HPDE6-E6E7 (cell line): ENCODE measurements at regions not wholly inside any gene's neighbourhood (a gene's known extent, or its start where the extent isn't known, plus 50 kb on each side); places are given as distances from the start of the nearest gene placed in this dataset.

Experiments
- DNase-seq: peaks from one replicate; pipeline ENCODE4 v3.0.0; 2011; ENCODE audit warnings: missing footprints; ENCODE audit errors: extremely low spot score

DNA sequence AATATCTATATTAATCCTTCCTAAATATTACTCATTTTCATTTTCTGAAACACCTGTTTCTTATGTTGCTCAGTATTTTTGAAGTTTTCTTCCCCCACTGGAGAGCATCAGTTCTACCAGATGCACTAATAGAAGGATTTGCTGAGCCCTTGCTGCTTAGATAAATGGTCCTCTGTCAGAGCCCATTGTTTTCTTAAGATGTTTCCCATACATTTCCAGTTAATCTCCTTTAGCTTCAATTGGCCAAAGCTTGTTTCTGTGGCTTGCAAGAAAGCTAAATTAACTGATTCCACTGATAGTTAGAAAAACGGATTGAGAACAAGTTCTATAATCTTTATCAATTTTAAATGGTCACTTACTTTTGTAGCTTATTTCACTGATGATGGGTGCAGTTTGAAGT, 1425.5 kb downstream of the PCDH18 start:
- DNase-seq, result no peak

DNA sequence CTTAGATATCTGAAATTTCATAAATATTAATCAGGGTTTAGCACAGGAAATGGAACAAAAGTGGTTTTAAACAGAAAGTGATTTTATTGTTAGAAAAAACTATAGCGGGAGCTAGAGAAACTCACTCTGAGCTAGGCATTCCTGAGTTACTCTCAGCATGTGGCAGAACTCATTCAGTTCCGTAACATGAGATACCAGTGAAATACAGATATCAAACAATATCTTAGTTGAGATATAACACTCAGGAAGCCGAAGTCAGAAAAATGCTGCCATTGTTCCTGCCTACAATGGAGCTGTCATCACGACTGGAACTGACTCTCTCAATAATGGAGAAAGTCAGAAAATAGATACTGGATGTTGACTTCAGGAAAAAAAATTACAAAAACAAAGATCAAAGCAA, 1428.7 kb downstream of the PCDH18 start:
- DNase-seq, result no peak

DNA sequence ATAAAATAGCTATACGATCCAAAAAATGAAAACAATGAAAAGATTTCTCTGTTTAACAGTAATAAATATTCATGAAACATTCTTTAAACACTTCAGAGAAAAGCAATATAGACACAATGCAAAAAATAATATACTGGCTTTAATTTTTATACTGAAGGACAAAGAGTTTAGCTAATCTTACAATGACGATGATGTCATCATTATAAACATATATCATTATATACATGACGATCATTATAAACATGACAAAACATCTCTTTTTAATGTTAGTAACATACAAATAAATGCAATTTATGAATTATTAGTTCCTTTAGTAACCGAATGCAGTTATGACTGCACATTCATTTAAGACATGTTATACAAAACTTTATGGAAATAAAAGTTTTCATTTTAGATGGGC, 1434.6 kb downstream of the PCDH18 start:
- DNase-seq, result no peak

DNA sequence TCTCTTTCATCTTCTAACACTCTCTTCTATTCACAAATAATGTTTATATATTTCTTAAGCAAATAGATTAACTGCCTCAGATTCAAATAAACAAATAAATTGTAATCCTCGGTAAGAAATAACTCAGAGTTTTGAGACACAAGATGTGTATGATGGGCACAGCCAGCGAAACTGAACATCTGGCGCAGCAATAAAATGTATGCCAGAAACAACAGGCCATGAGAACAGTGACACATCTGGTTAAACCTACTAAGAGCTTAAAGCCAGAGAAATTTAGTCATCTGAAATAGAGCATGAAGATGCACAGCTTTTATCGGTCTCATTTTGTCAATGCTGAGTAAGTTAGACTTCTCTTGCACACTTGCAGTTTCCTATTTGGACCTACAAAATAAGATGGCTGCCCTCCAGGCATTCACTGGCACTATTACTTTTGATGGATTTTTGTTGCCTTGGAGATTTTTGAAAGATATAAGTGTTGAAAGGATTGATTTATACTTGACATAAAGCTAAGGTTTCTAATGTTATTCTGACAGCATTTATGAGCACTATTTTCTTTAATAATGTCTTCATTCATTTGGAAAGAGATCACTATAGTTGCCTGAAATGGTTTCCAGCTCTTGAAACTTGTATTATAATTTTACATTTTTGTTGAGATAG, 1444.0 kb downstream of the PCDH18 start:
- DNase-seq, result no peak

DNA sequence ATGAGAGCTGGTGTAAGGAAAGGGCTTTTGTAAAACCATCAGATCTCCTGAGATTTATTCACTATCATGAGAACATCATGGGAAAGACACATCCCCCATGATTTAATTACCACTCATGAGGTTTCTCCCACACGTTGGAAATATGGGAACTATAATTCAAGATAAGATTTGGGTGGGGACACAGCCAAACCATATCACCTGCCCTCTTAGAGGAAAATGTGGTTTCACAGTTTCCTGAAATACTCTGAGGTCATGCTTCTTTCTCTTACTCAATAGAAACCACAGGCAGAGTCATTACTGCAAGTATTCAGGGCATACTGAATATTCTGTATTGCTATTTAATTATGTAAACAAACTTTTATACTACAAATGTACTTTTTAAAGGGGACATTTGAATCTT, 1453.3 kb downstream of the PCDH18 start:
- DNase-seq, result no peak

DNA sequence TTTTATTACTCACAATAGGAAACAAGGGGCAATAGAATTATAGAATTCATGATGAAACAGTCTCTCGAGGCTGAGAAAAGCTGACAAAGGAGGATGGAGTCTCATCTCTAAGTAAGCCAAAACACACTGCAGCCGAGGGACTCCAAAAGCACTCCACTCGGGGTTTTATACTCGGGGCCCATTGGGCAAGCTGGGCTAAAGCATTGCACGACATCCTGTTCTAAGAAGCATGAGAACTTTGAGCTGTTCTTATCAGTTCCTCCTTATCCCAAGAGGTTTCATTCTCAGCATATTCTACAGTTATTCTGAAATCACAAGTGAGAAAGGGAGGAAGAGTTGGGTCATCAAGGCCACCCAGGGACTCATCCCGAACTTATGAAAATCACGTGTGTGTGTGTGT, 1475.5 kb downstream of the PCDH18 start:
- DNase-seq, result no peak

DNA sequence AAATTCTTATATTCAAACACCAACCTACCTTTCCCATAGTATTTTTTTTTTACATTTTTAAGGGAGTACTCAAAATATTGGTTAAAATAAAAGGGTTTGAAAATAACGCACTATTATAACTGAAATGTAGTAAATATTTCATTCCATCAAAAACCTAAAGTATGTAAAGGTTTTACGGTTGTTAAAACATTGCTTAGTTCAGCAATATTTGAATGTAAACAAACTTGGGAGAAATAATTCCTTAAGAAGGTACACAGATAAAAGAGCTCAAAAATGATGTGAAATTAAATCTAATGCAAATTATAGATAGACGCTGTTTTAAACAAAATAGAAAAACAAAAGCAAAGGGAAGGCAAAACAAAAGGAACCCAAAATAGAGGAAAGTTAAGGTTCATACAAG, 1476.9 kb downstream of the PCDH18 start:
- no peak for DNase-seq

DNA sequence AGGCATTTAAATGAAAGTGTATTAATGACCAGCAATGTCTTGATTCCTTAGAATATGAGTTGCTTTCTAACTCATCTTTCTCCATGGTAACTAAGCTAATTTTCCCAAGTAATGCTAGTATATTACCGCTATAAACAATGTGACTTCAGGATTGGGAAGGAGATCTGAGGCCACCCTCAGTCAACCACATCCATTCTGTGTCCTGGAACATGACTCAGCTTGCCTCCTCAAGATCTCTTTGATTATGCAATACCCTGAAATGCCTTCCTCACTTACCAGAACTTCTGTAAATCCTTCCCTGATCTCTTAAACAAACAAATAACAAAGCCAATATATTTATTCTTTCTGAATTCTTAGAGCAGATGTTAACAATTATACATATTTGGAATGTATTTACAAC, 1495.5 kb downstream of the PCDH18 start:
- DNase-seq, result no peak

DNA sequence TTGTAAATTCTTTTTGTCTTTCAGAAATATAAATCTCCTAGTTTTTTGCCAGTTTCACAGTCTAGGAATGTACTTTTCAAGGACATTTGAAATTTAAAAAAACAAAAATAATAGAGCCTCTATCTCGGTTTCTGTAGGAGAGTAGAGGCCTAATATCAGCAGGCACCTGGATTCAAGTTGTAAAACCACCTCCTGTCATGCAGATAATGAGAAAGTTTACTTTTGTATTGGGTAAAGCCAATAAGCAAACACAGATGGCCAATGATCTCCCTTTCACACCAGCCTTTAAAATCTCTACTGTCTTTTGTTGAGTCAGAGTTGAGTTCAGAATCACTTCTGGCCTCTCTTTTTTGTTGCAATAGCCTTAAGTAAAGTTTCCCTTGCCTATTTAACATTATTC, 1499.9 kb downstream of the PCDH18 start:
- no peak for DNase-seq

DNA sequence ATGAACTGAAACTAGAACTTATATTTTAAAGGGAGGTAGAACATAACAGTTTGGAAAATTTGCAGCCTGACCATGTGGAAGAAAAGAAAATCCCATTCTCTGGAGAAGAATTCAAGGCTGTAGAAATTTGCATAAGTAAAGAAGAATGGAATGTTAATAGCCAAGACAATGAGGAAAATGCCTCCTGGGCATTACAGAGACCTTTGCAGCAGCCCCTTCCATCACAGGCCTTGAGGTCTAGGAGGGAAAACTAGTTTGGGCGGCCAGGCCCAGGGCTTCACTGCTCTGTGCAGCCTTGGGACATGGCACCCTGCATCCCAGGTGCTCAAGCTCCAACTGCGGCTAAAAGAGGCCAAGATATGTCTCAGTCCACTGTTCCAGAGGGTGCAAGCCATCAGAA, 1506.8 kb downstream of the PCDH18 start:
- DNase-seq, result no peak

DNA sequence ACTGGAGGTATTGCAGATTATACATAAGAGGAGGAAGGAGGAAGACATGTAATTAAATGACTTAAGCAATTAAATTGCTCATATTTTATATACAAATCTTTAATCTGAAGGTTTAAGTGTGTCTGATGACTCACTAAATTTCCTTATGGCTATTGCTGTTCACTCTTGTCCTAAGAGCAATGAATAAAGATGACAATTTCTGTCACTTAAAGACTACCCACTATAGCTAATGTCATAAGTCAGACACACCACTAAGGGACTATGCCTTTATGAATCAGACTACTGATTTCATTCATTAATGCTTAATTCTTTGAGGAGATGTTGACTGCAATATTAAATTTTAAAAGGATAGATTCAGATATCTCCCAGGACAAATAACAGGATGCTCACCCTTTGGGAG, 1514.7 kb downstream of the PCDH18 start:
- no peak for DNase-seq

DNA sequence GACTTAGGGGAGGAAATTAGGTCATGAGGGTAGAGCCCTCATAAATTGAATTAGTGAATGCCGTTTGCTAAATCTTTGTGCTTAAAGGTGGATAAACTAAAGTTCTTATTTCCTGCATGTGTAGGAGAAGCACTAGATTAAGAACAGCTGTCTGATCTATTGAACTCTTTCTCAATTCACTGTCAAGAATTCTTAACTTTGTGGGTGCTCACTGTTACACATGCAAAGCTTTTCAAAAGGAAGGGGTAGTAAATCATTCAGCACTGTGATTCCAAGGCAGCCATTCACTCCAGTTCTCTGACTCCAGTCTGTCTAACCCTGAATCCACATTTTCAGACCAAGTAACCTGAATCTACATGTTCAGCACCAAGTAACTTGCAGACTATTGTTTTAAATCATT, 1520.1 kb downstream of the PCDH18 start:
- no peak for DNase-seq

DNA sequence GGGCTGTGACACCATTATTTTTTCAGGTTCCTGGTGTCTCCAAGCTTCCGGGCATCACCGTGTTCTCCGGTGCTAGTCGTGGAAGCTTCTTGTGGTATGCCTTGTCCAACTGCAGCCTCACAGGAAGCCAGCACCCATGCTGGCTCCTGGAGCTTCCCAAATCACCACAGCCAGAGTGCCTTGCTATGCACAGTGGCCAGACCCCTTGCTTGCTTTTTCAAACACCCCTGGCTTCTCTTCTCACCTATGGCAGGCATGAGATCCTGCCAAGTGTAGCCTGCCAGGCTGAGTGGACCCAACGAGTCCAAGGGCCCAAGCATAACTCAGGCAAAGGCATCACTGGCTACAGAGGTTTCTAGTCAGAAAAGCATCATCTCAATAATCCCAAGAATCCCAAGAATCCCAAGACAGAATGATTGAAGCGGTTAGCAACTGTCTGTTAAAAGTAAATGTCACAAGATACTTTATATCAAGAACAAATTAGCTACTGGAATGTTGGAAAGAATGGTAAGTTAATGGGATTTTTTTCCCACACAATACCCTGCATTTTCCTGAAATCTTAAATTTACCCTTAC, 1522.9 kb downstream of the PCDH18 start:
- DNase-seq, result no peak

DNA sequence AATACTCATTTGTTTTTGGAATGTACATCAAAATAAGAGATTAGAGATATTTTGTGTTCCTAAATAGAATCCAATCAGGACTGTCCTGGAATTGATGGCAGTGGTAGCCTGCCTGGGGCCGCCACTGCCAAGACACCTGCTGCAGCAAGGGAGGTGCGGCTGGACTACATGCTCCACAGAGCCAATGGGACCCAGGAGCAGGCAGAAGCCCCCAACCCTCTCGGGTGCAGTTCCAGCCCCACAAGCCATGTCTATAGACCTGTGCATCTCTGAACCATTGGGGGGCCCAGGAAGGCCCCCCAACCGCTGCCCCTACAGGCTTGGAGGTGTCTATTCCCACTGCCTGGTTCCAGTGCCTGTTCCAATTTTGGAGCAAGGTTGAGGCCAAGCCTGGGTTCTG, 1524.3 kb downstream of the PCDH18 start:
- DNase-seq, result no peak

DNA sequence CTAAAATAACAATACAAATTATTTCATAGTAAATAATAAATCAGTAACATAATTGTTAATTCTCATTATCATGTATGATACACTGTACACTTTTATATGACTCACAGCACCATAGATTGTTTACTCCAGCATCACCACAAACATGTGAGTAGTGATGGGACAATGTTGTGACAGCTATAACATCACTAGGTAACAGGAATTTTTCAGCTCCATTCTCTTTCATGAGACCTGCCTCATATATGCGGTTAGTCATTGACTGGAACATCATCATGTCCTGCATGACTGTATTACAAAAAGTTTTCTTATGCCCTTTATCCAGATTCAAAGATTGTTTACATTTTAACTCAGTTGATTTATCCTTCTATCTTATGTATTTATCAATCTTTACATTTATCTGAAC, 1530.0 kb downstream of the PCDH18 start:
- DNase-seq, result no peak

DNA sequence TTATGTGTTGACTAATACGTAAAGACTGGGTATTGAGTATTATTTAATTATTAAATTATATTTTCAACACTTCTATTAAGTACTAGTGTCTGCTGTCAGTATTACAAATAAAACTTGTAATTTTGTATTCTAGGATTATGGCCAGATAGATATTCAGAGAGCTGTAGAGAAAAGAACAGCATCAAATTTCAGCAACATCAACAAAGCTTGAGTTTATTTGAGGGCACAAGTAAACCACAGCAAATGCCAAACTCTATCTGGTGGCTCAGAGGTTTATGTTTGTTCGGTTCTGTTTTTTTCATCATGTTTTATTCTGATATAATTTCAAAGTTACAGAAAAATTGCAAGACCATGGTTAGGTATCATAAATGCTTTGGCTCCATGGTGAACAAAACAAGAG, 1530.5 kb downstream of the PCDH18 start:
- DNase-seq, result no peak

DNA sequence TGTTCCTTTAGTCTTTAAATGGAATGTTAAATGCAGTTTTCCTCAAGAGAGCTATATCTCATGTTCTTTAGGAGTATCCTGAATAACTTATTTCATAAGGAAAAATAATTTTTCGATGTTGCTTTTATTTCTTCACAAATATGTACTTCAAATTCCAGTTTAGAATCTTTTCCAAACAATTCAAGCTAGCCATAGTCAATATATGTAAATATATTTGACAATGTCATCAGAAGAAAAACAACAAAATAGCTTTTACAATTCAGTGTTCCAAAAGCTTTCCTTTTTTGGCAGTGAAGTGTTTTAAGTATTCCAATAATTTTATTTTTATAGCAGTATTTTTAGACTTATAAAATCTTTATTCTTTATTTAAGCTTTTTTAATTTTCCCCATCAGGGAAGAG, 1532.0 kb downstream of the PCDH18 start:
- DNase-seq, result no peak

DNA sequence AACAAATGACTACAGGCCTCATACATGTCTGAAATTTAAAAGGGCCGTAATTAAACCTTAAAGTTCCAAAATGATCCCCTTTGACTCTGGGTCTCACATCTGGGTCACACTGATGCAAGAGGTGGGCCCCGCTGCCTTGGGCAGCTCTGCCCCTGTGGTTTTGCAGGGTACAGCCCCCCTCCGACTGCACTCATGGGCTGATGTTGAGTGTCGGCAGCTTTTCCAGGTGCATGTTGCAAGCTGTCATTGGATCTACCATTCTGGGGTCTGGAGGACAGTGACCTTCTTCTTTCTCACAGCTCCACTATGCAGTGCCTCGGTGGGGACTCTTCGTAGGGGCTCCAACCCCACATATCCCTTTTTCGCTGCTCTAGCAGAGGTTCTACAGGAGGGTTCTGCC, 1537.9 kb downstream of the PCDH18 start:
- no peak for DNase-seq

DNA sequence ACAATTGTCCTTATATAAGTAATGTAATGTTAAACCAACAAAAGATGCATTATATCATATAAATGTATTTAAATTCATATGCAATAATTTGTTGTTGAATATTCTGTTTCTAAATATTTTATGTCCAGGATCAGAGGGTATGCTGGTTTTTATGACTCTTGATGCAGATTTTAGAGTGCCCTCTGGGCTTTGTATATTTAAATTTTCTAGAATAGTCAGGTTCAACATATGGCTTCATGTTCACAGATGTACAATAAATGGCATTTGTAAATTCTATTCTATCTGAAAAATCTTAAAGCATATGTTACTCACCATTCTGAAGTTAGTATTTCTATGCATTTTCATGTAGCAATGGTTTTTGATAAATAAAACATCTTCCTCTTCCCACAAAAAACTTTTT, 1555.4 kb downstream of the PCDH18 start:
- DNase-seq, result no peak

DNA sequence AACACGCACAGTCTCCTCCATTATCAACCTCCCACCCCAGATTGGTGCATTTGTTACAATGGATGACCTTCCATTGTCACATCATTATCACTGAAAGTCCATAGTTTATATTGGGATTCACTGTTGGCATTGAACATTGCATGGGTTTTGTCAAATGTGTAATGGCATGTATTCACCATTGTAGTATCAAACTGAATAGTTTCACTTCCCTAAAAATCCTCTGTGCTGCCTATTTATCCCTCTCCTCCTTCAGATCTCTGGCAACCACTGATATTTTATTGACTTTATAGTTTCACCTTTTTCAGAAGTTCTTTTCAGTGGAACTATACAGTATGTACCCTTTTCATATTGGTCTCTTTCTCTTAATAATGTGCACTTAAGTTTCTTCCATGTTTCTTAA, 1565.4 kb downstream of the PCDH18 start:
- DNase-seq, result no peak

DNA sequence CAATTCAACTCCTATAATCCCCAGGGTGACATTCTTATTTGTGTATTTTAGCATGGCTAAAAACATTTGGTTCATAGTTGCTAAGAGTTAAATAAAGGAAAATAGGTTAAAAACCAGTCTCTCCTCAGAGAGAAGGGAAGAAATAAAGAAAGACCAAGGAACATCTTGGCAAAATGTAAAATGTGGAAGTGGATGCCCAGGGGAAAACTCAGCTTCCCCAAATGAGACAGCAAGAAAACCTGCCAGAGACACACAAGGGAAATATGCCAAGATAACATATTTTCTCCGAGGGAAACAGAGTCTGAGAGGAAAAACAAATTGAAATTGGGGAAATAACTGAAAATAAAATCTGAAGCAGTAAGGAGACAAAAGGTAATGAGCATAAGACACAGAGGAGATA, 1569.3 kb downstream of the PCDH18 start:
- DNase-seq, result no peak

DNA sequence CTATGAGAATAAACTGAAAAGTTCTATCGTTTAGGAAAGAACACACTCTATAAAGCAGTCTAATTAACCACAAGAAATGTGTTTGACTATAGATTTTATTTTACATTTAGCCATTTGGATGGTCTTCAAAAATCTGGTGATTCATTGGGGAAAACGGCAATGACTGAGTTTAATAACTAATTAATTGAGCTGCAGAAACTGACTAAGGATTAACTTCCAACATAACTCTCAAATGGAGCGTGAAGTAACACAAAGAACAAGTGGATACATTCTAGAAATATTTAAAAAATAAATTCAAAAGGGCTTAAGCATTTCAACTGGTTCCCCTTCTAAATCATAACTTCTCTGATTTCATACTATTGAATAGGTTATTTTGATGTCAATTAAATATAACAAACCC, 1582.4 kb downstream of the PCDH18 start:
- no peak for DNase-seq

DNA sequence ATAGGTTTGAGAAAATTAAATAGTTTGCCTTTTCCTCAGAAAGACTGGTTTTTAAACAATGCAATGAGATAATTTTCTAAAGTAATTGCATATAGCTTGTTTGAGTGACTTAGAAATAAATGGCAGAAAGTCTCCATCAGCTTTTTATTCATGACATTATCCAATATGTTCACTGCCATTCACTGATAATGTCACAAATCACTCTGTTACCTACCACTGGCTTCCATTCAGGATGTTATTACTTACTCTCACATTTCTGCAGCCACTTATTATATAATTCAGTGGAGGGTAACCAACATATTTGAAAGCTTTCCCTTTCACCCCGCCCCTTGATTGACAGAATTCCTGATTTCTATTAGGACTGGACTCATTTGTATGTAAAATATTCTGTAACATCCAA, 1583.5 kb downstream of the PCDH18 start:
- DNase-seq, result no peak

DNA sequence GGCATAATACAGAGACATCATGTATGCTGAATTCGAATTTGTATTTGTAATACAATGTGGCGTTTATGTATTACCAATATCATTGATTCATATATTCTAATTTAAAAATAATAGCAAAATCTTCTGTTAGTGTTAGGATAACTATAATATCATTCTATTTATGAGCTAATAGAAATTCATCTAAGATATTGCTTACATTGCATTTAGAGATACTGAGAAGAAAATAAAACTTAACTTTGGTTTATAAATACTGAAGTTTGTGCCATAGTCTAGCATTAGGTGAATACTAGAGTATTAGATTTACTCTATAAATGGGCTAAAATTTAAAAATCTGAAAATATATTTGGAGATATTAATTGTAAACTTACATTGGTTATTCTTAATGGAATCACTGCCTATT, 1590.6 kb downstream of the PCDH18 start:
- DNase-seq, result no peak
